KMS-11 (cell line): ENCODE measurements at regions not wholly inside any gene's neighbourhood (a gene's known extent, or its start where the extent isn't known, plus 50 kb on each side); places are given as distances from the start of the nearest gene placed in this dataset.
A peak's percentile ranks its signal among the peaks of the same experiment; 100 is the strongest.

Experiments used
- H2AFZ ChIP-seq: fragments of 200-600 bp; sonication (generic); 2 replicates; pipeline ENCODE4 v1.6.1; 2016; ENCODE audit warnings: antibody characterized with exemption, mixed run types, low read depth
- H3K27ac ChIP-seq: fragments of 200-600 bp; sonication (generic); 2 replicates; pipeline ENCODE4 v1.6.1; 2016; ENCODE audit warnings: mild to moderate bottlenecking, mixed run types
- H3K27me3 ChIP-seq: fragments of 200-600 bp; sonication (generic); 2 replicates; pipeline ENCODE4 v1.6.1; 2017; ENCODE audit warnings: mild to moderate bottlenecking, low read depth, mixed run types, moderate library complexity; ENCODE audit not compliant: insufficient read depth
- H3K36me3 ChIP-seq: fragments of 200-600 bp; sonication (generic); 2 replicates; pipeline ENCODE4 v1.6.1; 2017; ENCODE audit warnings: mild to moderate bottlenecking, mixed run types; ENCODE audit not compliant: insufficient read depth
- H3K4me1 ChIP-seq: fragments of 200-600 bp; sonication (generic); 2 replicates; pipeline ENCODE4 v1.6.1; 2016; ENCODE audit warnings: mild to moderate bottlenecking, low read depth, mixed run types; ENCODE audit not compliant: poor library complexity, severe bottlenecking
- H3K4me2 ChIP-seq: fragments of 200-600 bp; sonication (generic); 2 replicates; pipeline ENCODE4 v1.7.0; 2016; ENCODE audit warnings: mild to moderate bottlenecking, mixed run types
- H3K4me3 ChIP-seq: fragments of 200-600 bp; sonication (generic); IDR thresholded peaks from 2 replicates; pipeline ENCODE4 v1.6.1; 2017; ENCODE audit warnings: low read depth, low read length, mixed read lengths; ENCODE audit not compliant: insufficient read depth
- H3K79me2 ChIP-seq: fragments of 200-600 bp; sonication (generic); 2 replicates; pipeline ENCODE4 v1.6.1; 2016; ENCODE audit warnings: low read depth, mixed run types; ENCODE audit not compliant: insufficient read depth
- H3K9ac ChIP-seq: fragments of 200-600 bp; sonication (generic); 2 replicates; pipeline ENCODE4 v1.6.1; 2016; ENCODE audit warnings: mild to moderate bottlenecking, mixed run types
- H4K20me1 ChIP-seq: fragments of 200-600 bp; sonication (generic); 2 replicates; pipeline ENCODE4 v1.6.1; 2016; ENCODE audit warnings: mild to moderate bottlenecking, mixed run types; ENCODE audit not compliant: insufficient read depth
- CTCF ChIP-seq: fragments of 200-600 bp; sonication (generic); conservative IDR thresholded peaks from 2 replicates; pipeline ENCODE4 v1.6.1; 2017; ENCODE audit warnings: low read depth, mild to moderate bottlenecking, antibody characterized with exemption, low read length, moderate library complexity, mixed read lengths

GRCh38 chr6:766625-767024, 73.7 kb upstream of the EXOC2 start:
- peak overlapping the region; percentile 43; the same call in 1 of the 2 replicates for H3K4me2 ChIP-seq
- no peaks in the 10 kb centered on the region for H3K79me2 ChIP-seq
- H3K36me3 ChIP-seq: no peaks in the 10 kb centered on the region
- no peaks in the 10 kb centered on the region for H4K20me1 ChIP-seq
- no peaks in the 10 kb centered on the region for H3K4me1 ChIP-seq
- no peaks in the 10 kb centered on the region for H3K27me3 ChIP-seq
- peak overlapping the region; percentile 28; the same call in 1 of the 2 replicates for H3K9ac ChIP-seq
- peak overlapping the region; percentile 66 for H2AFZ ChIP-seq
- H3K4me3 ChIP-seq: no peak overlapping the region
- peak overlapping the region; percentile 5; the same call in 1 of the 2 replicates for H3K27ac ChIP-seq
- TF ChIP-seq CTCF: no peak

- no peak for TF ChIP-seq CTCF
- H3K27me3 ChIP-seq: no peaks in the 10 kb centered on the region
- no peaks in the 10 kb centered on the region for H3K4me1 ChIP-seq
- H3K4me3 ChIP-seq: no peak overlapping the region
- no peak overlapping the region for H3K27ac ChIP-seq
- H4K20me1 ChIP-seq: no peaks in the 10 kb centered on the region
- no peak overlapping the region for H3K9ac ChIP-seq
- H3K79me2 ChIP-seq: no peaks in the 10 kb centered on the region
- H2AFZ ChIP-seq: no peak overlapping the region
- H3K36me3 ChIP-seq: no peaks in the 10 kb centered on the region
- no peak overlapping the region for H3K4me2 ChIP-seq
Measured at GRCh38 chr6:761997-762396, 69.1 kb upstream of the EXOC2 start.

- Histone ChIP-seq H3K27me3 (no peaks in the 10 kb centered on the region), H3K36me3 (no peaks in the 10 kb centered on the region), H3K4me3 (no peak overlapping the region), H4K20me1 (no peaks in the 10 kb centered on the region), H2AFZ (no peak overlapping the region), H3K4me1 (no peaks in the 10 kb centered on the region), H3K79me2 (no peaks in the 10 kb centered on the region), H3K27ac (no peak overlapping the region), H3K4me2 (no peak overlapping the region), H3K9ac (no peak overlapping the region)
- no peak for TF ChIP-seq CTCF
Measured at GRCh38 chr6:760982-761955, 68.3 kb upstream of the EXOC2 start.

- Histone ChIP-seq H4K20me1 (no peaks in the 10 kb centered on the region), H3K36me3 (no peaks in the 10 kb centered on the region), H3K79me2 (no peaks in the 10 kb centered on the region), H2AFZ (no peak overlapping the region), H3K4me1 (no peaks in the 10 kb centered on the region), H3K4me2 (no peak overlapping the region), H3K4me3 (no peak overlapping the region), H3K27me3 (no peaks in the 10 kb centered on the region), H3K27ac (no peak overlapping the region), H3K9ac (no peak overlapping the region)
- no peak for TF ChIP-seq CTCF
Measured at GRCh38 chr6:759729-760128, 66.8 kb upstream of the EXOC2 start.
